Pancreas (tissue), 10 donors: ENCODE measurements at regions not wholly inside any gene's neighbourhood (a gene's known extent, or its start where the extent isn't known, plus 50 kb on each side); places are given as distances from the start of the nearest gene placed in this dataset.

ENCODE experiments used
- ATAC-seq, 4 donors: fragments of 200-7000 bp; cut with Tn5 transposase; one replicate each; pipeline versions ENCODE4 v1.8.0 to v1.9.1; 2020; ENCODE audit warnings: mild to moderate bottlenecking in 4 of 4, moderate library complexity in 4 of 4
- DNase-seq, 6 donors: peaks; one replicate each; pipeline ENCODE4 v3.0.0-alpha.2; 2020
- FAIRE-seq: peaks from 2 replicates; lab custom pipeline; 2012; peaks lifted over from hg19 to GRCh38; lab: Jason Lieb, UNC
- H3K27ac ChIP-seq, 4 donors: fragments of 200-600 bp; sonication (generic); 1 replicate in 3 of 4; 2 replicates in 1 of 4; pipeline versions ENCODE4 v1.5.0 to v1.8.0; 2020
- H3K27me3 ChIP-seq, 4 donors: fragments of 200-600 bp; one replicate each; pipeline ENCODE4 v1.8.0; 2021
- H3K36me3 ChIP-seq, 3 donors: fragments of 200-600 bp; sonication (generic) in 1 of 3; one replicate each; pipeline versions ENCODE4 v1.5.0 to v1.8.0; 2020 to 2021
- H3K4me1 ChIP-seq, 3 donors: fragments of 200-600 bp; one replicate each; pipeline ENCODE4 v1.8.0; 2021
- H3K4me3 ChIP-seq, 4 donors: fragments of 200-600 bp; sonication (generic) in 2 of 4; one replicate each; pipeline versions ENCODE4 v1.5.0 to v1.8.0; 2020 to 2021
- H3K9me3 ChIP-seq, 4 donors: fragments of 200-600 bp; one replicate each; pipeline ENCODE4 v1.8.0; 2021
- CTCF ChIP-seq, 4 donors: fragments of 200-600 bp; sonication (generic) in 3 of 4; IDR thresholded peaks; one replicate each; pipeline versions ENCODE4 v1.5.0 to v1.8.0; 2021; ENCODE audit warnings: antibody characterized with exemption in 4 of 4
- WGBS, 2 donors: extraction: QIAGEN DNeasy Blood & Tissue Kit; methylation state at CpG; one replicate each; pipeline ENCODE4 v1.1.7; 2013; 5-methylcytosine and 5-hydroxymethylcytosine counted together
- intact Hi-C, 3 donors: fragments of 100-400 bp; cut with DNase I; formaldehyde crosslinking; loops; one replicate each; pipeline versions ENCODE4 v1.11.1 to v1.14.2; 2022
- donor health status: healthy with polysubstance abuse.
- donor health status: DM: no; HTN: no; CAD: no; lungs with moderate emphysema.
- donor health status: DM: no; HTN: no; CAD: no.
- donor health status: control.
- donor health status: control.
- donor health status: Bipolar disorder and iron deficiency.
- donor health status: DM: yes; HTN: yes; CAD: no.
- donor health status: DM: no; HTN: no; CAD: no.
- donor health status: DM: no; HTN: no; CAD: no.
- donor health status: DM: yes; HTN: yes; CAD: no.

GRCh38 chr3:24886501-24886900 lies 391.9 kb upstream of the THRB start:
- Histone ChIP-seq H3K27me3 (no peaks in the 10 kb centered on the region), H3K9me3 (no peaks in the 10 kb centered on the region), H3K4me1 (no peaks in the 10 kb centered on the region), H3K4me3 (no peak overlapping the region), H3K27ac (no peak overlapping the region), H3K36me3 (no peaks in the 10 kb centered on the region)
- 53% methylated on average over 5 of the region's 5 CpGs for WGBS, 2 donors
- FAIRE-seq (no peak), DNase-seq (no peak), ATAC-seq (no peak)
- intact Hi-C loops, result no loop called here
- TF ChIP-seq CTCF (IDR thresholded peaks at IDR 0.05), result no peak

GRCh38 chr3:24890012-24890411 lies 395.4 kb upstream of the THRB start:
- no peaks in the 10 kb centered on the region for H3K9me3 ChIP-seq
- DNase-seq, result no peak
- intact Hi-C loops, result no loop called here
- no peak overlapping the region for H3K4me3 ChIP-seq
- H3K4me1 ChIP-seq, result no peaks in the 10 kb centered on the region
- H3K27ac ChIP-seq, result no peak overlapping the region
- H3K36me3 ChIP-seq, result no peaks in the 10 kb centered on the region
- H3K27me3 ChIP-seq, result peaks cover 0 to 3% (median 0%) of the 10 kb centered on the region in 4 donors
- FAIRE-seq, result no peak
- no peak for ATAC-seq
- TF ChIP-seq CTCF (IDR thresholded peaks at IDR 0.05), result no peak
- 57 to 63% methylated on average over 1 of the region's 1 CpG for WGBS, 2 donors

- 53 to 60% methylated on average over 4 of the region's 4 CpGs for WGBS, 2 donors
- peaks cover 0 to 9% (median 0%) of the 10 kb centered on the region in 4 donors for H3K27me3 ChIP-seq
- FAIRE-seq, result no peak
These were observed 404.7 kb upstream of the THRB start for GRCh38 chr3:24899373-24899772.

GRCh38 chr3:24899901-24900603 lies 405.4 kb upstream of the THRB start:
- no peak overlapping the region for H3K27ac ChIP-seq
- DNase-seq (no peak), ATAC-seq (no peak), FAIRE-seq (no peak)
- 34 to 37% methylated on average over 4 of the region's 4 CpGs for WGBS, 2 donors
- peaks cover 0 to 6% (median 0%) of the 10 kb centered on the region in 4 donors for H3K27me3 ChIP-seq
- TF ChIP-seq CTCF (IDR thresholded peaks at IDR 0.05), result no peak
- H3K4me3 ChIP-seq, result no peak overlapping the region
- no peaks in the 10 kb centered on the region for H3K36me3 ChIP-seq
- intact Hi-C loops, result no loop called here
- H3K4me1 ChIP-seq, result no peaks in the 10 kb centered on the region
- H3K9me3 ChIP-seq, result no peaks in the 10 kb centered on the region

More at GRCh38 chr3:24899373-24899772, 404.7 kb upstream of the THRB start:
- Histone ChIP-seq H3K36me3 (no peaks in the 10 kb centered on the region), H3K27ac (no peak overlapping the region), H3K9me3 (no peaks in the 10 kb centered on the region), H3K4me3 (no peak overlapping the region), H3K4me1 (no peaks in the 10 kb centered on the region)
- ATAC-seq (no peak), DNase-seq (no peak)
- TF ChIP-seq CTCF (IDR thresholded peaks at IDR 0.05), result no peak
- intact Hi-C loops, result no loop called here

- no peak overlapping the region for H3K27ac ChIP-seq
- H3K9me3 ChIP-seq, result no peaks in the 10 kb centered on the region
- H3K4me1 ChIP-seq, result no peaks in the 10 kb centered on the region
- no peak for ATAC-seq
- WGBS, 2 donors, result 84 to 85% methylated on average over 1 of the region's 1 CpG
- no peak overlapping the region for H3K4me3 ChIP-seq
- no peak for FAIRE-seq
- DNase-seq, result no peak
- TF ChIP-seq CTCF (IDR thresholded peaks at IDR 0.05), result no peak
- intact Hi-C loops, result no loop called here
- H3K27me3 ChIP-seq, result peaks cover 0 to 3% (median 0%) of the 10 kb centered on the region in 4 donors
- no peaks in the 10 kb centered on the region for H3K36me3 ChIP-seq
These were observed 410.6 kb upstream of the THRB start for GRCh38 chr3:24905266-24905665.
